ENCODE measurements at regions not wholly inside any gene's neighbourhood (a gene's known extent, or its start where the extent isn't known, plus 50 kb on each side); places are given as distances from the start of the nearest gene placed in this dataset.

DNA sequence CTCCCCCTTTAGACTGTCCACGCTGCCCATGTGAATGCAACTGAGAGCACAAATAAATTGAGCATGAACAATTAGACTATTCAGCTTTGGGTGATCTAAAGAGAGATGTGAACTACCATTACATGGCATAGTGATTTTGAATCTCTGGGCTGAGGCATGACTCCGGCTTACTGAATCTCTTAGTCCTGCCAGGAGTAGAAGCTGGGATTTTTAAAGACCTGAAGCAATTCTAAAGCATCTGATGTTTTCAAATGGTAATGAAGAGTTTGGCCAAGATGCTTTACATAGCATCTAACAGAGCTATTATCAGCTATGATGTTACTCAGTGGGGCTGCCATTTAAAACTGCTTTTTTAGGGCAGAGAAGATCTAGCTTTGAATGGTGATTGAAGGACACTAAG is 1059.1 kb downstream of the SORCS3 start:
- TF ChIP-seq, protein P1, sequence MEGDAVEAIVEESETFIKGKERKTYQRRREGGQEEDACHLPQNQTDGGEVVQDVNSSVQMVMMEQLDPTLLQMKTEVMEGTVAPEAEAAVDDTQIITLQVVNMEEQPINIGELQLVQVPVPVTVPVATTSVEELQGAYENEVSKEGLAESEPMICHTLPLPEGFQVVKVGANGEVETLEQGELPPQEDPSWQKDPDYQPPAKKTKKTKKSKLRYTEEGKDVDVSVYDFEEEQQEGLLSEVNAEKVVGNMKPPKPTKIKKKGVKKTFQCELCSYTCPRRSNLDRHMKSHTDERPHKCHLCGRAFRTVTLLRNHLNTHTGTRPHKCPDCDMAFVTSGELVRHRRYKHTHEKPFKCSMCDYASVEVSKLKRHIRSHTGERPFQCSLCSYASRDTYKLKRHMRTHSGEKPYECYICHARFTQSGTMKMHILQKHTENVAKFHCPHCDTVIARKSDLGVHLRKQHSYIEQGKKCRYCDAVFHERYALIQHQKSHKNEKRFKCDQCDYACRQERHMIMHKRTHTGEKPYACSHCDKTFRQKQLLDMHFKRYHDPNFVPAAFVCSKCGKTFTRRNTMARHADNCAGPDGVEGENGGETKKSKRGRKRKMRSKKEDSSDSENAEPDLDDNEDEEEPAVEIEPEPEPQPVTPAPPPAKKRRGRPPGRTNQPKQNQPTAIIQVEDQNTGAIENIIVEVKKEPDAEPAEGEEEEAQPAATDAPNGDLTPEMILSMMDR (IDR thresholded peaks at IDR 0.05): no peak
- TF ChIP-seq POLR2A (IDR thresholded peaks at IDR 0.05): no peak

Data from lower leg skin (tissue), 3 donors.